ENCODE measurements at regions not wholly inside any gene's neighbourhood (a gene's known extent, or its start where the extent isn't known, plus 50 kb on each side); places are given as distances from the start of the nearest gene placed in this dataset.

DNA sequence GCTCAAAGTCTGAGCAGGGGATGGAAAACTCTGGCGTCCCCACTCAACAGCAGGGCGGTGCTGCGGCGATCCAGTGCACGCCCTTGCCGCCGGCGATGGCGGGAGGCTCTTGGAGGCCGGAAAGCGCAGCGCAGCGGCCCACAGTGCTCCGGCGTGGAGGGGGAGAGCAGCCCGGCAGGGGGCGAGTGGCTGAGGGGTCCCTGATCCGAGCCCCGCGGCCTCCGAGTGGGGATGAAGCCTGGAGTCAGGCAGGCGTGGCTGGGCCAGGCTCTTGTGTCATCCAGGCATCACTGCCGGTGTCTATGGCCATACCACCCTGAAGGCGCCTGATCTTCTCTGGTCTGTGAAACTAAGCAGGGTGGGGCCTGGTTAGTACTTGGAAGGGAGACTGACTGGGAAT, 183.1 kb downstream of the ALG10 start:
- Histone ChIP-seq H3K4me1 (no peaks in the 10 kb centered on the region), H3K36me3 (no peaks in the 10 kb centered on the region), H3K4me3 (no peak overlapping the region), H3K27me3 (no peaks in the 10 kb centered on the region), H3K27ac (no peak overlapping the region), H3K9me3 (peaks cover 0 to 5% (median 0%) of the 10 kb centered on the region in 4 donors)
- no peak for DNase-seq (ENCODE audit: low spot score in 2 of 2)
- TF ChIP-seq POLR2A (IDR thresholded peaks at IDR 0.05) (no peak), EP300 (IDR thresholded peaks at IDR 0.05) (no peak)
- TF ChIP-seq, protein P1, sequence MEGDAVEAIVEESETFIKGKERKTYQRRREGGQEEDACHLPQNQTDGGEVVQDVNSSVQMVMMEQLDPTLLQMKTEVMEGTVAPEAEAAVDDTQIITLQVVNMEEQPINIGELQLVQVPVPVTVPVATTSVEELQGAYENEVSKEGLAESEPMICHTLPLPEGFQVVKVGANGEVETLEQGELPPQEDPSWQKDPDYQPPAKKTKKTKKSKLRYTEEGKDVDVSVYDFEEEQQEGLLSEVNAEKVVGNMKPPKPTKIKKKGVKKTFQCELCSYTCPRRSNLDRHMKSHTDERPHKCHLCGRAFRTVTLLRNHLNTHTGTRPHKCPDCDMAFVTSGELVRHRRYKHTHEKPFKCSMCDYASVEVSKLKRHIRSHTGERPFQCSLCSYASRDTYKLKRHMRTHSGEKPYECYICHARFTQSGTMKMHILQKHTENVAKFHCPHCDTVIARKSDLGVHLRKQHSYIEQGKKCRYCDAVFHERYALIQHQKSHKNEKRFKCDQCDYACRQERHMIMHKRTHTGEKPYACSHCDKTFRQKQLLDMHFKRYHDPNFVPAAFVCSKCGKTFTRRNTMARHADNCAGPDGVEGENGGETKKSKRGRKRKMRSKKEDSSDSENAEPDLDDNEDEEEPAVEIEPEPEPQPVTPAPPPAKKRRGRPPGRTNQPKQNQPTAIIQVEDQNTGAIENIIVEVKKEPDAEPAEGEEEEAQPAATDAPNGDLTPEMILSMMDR (IDR thresholded peaks at IDR 0.05): no peak
- 86 to 90% methylated on average over 18 to 24 of the region's 24 CpGs for WGBS, 2 donors

DNA sequence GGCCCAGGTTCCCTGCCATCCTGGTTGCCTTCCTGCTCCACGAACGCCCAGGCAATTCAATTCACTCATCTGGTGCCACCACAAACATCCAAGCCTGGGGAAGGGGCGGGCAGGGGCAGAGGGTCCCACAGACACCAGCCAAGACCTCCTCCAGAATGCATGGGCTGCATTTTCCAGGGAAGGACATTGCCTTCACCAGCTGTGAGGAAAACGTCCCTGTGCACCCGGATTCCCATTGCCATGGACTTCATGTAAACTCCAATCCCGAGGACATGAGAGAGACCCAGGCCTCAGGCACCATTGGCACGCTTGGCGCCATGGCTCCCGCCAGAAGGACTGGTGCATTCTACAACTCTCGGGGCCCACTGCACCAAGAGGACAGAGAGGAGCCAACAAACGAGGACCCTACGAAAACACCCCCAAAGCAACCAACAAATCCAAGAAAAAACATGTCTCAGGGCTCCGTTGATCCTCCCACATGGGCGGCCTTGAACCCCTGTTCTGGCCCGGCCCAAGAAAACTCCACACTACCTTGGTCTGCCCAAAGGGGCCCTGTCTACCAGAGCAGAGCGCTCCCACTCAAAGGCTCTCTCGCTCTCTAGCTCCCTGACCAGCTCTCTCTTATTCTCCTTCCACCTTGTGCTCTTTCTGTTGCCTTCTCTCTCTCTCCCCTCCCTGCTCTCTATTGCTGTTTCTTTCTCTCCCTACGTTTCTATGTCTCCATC, 183.9 kb downstream of the ALG10 start:
- peaks cover 0 to 5% (median 0%) of the 10 kb centered on the region in 4 donors for H3K9me3 ChIP-seq
- no peak overlapping the region for H3K4me3 ChIP-seq
- no peak for DNase-seq (ENCODE audit: low spot score in 2 of 2)
- 70 to 74% methylated on average over 14 to 17 of the region's 18 CpGs for WGBS, 2 donors
- no peaks in the 10 kb centered on the region for H3K27me3 ChIP-seq
- H3K36me3 ChIP-seq: no peaks in the 10 kb centered on the region
- TF ChIP-seq EP300 (IDR thresholded peaks at IDR 0.05) (no peak), POLR2A (IDR thresholded peaks at IDR 0.05) (no peak)
- TF ChIP-seq, protein P1 (IDR thresholded peaks at IDR 0.05): no peak
- H3K4me1 ChIP-seq: no peaks in the 10 kb centered on the region
- no peak overlapping the region for H3K27ac ChIP-seq

DNA sequence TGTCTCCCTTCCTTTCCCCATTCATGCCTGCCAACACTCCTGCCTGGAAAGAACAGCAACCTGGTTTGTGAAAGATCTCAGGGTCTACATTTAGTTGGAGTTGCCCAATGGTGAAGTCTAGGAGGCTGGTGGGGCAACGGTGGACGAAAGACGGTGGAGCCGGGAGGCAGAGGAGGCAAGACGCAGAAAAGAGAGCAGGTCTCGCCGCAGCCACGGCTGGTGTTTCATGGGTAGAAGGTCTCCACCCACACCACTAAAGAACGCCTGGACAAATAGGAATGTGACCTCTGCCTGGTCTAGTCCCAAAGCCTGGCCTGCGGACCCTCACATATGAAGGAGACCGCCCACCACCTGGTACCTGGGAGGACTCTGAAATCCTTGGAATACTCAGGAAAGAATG, 185.6 kb downstream of the ALG10 start:
- no peaks in the 10 kb centered on the region for H3K27me3 ChIP-seq
- H3K27ac ChIP-seq: no peak overlapping the region
- 90 to 91% methylated on average over 11 of the region's 11 CpGs for WGBS, 2 donors
- no peak overlapping the region for H3K4me3 ChIP-seq
- no peak for DNase-seq (ENCODE audit: low spot score in 2 of 2)
- no peaks in the 10 kb centered on the region for H3K36me3 ChIP-seq
- H3K4me1 ChIP-seq: no peaks in the 10 kb centered on the region
- H3K9me3 ChIP-seq: peaks cover 0 to 5% (median 0%) of the 10 kb centered on the region in 4 donors
- TF ChIP-seq EP300 (IDR thresholded peaks at IDR 0.05) (no peak), POLR2A (IDR thresholded peaks at IDR 0.05) (no peak)
- TF ChIP-seq, protein P1 (IDR thresholded peaks at IDR 0.05): no peak

DNA sequence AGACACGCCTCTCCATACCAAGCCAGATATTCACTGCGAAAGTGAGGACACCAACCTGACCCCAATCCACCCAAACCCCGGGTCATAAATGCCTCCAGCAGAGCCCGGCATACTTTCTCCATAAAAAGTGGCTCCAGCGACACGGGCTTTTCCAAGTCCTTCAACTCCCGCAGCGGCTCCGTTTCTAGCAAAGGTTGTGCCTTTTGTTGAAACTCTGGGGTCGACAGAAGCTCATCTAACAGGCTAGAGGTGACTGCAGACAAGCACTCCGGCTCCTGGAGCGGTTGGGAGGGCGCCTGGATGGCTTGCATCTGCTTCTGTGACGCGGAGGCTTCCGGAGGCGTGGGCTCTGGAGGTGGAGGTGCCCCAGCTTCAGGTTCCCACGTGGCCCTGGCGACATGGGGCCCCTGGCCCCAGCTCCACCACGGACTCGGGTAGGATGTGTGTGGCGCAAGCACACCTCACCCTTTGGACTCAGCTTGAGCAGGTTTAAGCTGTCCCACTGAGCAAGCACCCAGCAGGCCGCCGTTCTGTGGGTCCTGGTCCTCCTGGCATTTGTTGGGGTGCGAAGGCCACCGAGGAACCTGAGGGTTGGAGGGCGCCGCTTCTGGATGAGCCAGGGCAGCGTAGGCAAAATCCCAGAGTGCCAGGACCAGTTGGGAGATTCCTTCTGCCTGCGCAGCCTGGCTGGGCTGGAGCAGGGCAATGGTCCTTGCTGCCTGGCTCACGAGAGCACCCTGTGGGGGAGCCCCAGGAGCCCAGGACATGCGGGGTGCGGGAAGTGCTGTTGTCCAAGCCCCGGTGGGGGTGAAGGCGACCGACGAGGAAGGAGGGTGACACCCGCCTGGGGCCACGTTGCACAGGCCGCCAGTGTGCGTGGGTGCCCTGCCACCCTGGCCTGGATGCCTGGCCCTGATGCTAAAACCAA, 186.3 kb downstream of the ALG10 start:
- WGBS, 2 donors: 84 to 87% methylated on average over 35 to 37 of the region's 41 CpGs
- DNase-seq (ENCODE audit: low spot score in 2 of 2): no peak
- no peak overlapping the region for H3K27ac ChIP-seq
- H3K36me3 ChIP-seq: no peaks in the 10 kb centered on the region
- H3K27me3 ChIP-seq: no peaks in the 10 kb centered on the region
- TF ChIP-seq EP300 (IDR thresholded peaks at IDR 0.05): no peak
- no peak for TF ChIP-seq POLR2A (IDR thresholded peaks at IDR 0.05)
- TF ChIP-seq, protein P1 (IDR thresholded peaks at IDR 0.05): no peak
- H3K4me3 ChIP-seq: no peak overlapping the region
- H3K4me1 ChIP-seq: no peaks in the 10 kb centered on the region
- peaks cover 0 to 5% (median 0%) of the 10 kb centered on the region in 4 donors for H3K9me3 ChIP-seq
